Peyer's patch (tissue), 4 donors: ENCODE measurements at regions not wholly inside any gene's neighbourhood (a gene's known extent, or its start where the extent isn't known, plus 50 kb on each side); places are given as distances from the start of the nearest gene placed in this dataset.

Source experiments
- POLR2A ChIP-seq, 2 donors: fragments of 450-650 bp; IDR thresholded peaks; one replicate each; pipeline ENCODE4 v1.5.1; 2017; ENCODE audit warnings: antibody characterized with exemption in 2 of 2, mild to moderate bottlenecking in 2 of 2, moderate library complexity in 2 of 2
- TF ChIP-seq, protein P1 (sequence below), 6 experiments: fragments of 450-650 bp in 4 of 6; fragments of 200-600 bp in 2 of 6; sonication (generic) in 1 of 6; IDR thresholded peaks; one replicate each; pipeline ENCODE4 v1.5.1; 2017 to 2019; ENCODE audit warnings: antibody characterized with exemption in 6 of 6, mild to moderate bottlenecking in 3 of 6, moderate library complexity in 1 of 6

DNA sequence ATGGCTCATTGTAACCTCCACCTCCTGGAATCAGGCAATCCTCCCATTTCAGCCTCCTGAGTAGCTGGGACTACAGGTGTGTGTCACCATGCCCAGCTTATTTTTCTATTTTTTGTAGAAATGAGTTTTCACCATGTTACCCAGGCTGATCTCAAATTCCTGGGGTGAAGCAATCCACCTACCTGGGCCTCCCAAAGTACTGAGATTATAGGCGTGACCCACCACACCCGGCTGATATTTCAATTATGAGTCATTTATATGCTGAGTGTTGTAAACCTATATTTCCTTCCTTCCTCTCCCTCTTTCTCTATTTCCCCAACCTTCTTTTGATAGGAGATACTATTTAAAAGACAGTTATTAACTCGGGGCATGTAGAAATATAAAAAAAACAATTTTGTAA is 469.6 kb upstream of the ID2 start:
- TF ChIP-seq, protein P1, sequence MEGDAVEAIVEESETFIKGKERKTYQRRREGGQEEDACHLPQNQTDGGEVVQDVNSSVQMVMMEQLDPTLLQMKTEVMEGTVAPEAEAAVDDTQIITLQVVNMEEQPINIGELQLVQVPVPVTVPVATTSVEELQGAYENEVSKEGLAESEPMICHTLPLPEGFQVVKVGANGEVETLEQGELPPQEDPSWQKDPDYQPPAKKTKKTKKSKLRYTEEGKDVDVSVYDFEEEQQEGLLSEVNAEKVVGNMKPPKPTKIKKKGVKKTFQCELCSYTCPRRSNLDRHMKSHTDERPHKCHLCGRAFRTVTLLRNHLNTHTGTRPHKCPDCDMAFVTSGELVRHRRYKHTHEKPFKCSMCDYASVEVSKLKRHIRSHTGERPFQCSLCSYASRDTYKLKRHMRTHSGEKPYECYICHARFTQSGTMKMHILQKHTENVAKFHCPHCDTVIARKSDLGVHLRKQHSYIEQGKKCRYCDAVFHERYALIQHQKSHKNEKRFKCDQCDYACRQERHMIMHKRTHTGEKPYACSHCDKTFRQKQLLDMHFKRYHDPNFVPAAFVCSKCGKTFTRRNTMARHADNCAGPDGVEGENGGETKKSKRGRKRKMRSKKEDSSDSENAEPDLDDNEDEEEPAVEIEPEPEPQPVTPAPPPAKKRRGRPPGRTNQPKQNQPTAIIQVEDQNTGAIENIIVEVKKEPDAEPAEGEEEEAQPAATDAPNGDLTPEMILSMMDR (IDR thresholded peaks at IDR 0.05): no peak
- no peak for TF ChIP-seq POLR2A (IDR thresholded peaks at IDR 0.05)
